ENCODE measurements at regions not wholly inside any gene's neighbourhood (a gene's known extent, or its start where the extent isn't known, plus 50 kb on each side); places are given as distances from the start of the nearest gene placed in this dataset.
"Not testable (repeated sequence)": the region's sequence is repeated elsewhere in the genome, so short reads cannot be mapped to it uniquely, and the experiment has no call there.

- TF ChIP-seq SUZ12 (IDR thresholded peaks at IDR 0.05; ENCODE audit: extremely low read depth, insufficient read depth, insufficient read length); YY1 (IDR thresholded peaks at IDR 0.05; ENCODE audit: insufficient read depth, insufficient read length): not testable (repeated sequence)
Observed at GRCh38 chr4:14358544-14359160, 643.6 kb upstream of the CPEB2 start.

Measured in NT2/D1 (cell line).